Loucy (cell line): ENCODE measurements at regions not wholly inside any gene's neighbourhood (a gene's known extent, or its start where the extent isn't known, plus 50 kb on each side); places are given as distances from the start of the nearest gene placed in this dataset.

ENCODE experiments used
- H2AFZ ChIP-seq: fragments of 200-600 bp; sonication (generic); 2 replicates; pipeline ENCODE4 v1.6.0; 2016; ENCODE audit warnings: antibody characterized with exemption, mild to moderate bottlenecking, low read length, moderate library complexity
- H3F3A ChIP-seq: fragments of 200-600 bp; 2 replicates; pipeline ENCODE4 v1.6.0; 2016; ENCODE audit warnings: antibody characterized with exemption, low read depth, mild to moderate bottlenecking
- H3K27me3 ChIP-seq: fragments of 200-600 bp; sonication (generic); 2 replicates; pipeline ENCODE4 v1.6.1; 2014; ENCODE audit warnings: low read length, mild to moderate bottlenecking; ENCODE audit not compliant: insufficient read depth, poor library complexity, severe bottlenecking
- H3K36me3 ChIP-seq: fragments of 200-600 bp; sonication (generic); 2 replicates; pipeline ENCODE4 v1.6.1; 2016; ENCODE audit warnings: low read length; ENCODE audit not compliant: insufficient read depth
- H3K4me1 ChIP-seq: fragments of 200-600 bp; sonication (generic); 2 replicates; pipeline ENCODE4 v1.5.1; 2014; ENCODE audit warnings: low read length, mild to moderate bottlenecking; ENCODE audit not compliant: insufficient read depth, poor library complexity, severe bottlenecking
- H3K4me2 ChIP-seq: fragments of 200-600 bp; sonication (generic); 2 replicates; pipeline ENCODE4 v1.6.0; 2014; ENCODE audit warnings: antibody characterized with exemption, low read length, low read depth, mild to moderate bottlenecking; ENCODE audit not compliant: poor library complexity, severe bottlenecking
- H3K4me3 ChIP-seq: fragments of 200-600 bp; sonication (generic); 2 replicates; pipeline ENCODE4 v1.5.1; 2014; ENCODE audit warnings: low read length, mild to moderate bottlenecking, mixed read lengths; ENCODE audit not compliant: poor library complexity, severe bottlenecking
- H3K79me2 ChIP-seq: fragments of 200-600 bp; sonication (generic); 2 replicates; pipeline ENCODE4 v1.6.1; 2014; ENCODE audit warnings: low read length; ENCODE audit not compliant: insufficient read depth
- H3K9ac ChIP-seq: fragments of 200-600 bp; sonication (generic); 2 replicates; pipeline ENCODE4 v1.6.0; 2014; ENCODE audit warnings: mild to moderate bottlenecking, low read depth, low read length, moderate library complexity; ENCODE audit not compliant: poor library complexity, severe bottlenecking
- H3K9me2 ChIP-seq: fragments of 200-600 bp; sonication (generic); replicated peaks from 2 replicates; pipeline ENCODE4 v1.6.1; 2016; ENCODE audit warnings: low read depth, low read length, mixed read lengths
- H3K9me3 ChIP-seq: fragments of 200-600 bp; sonication (generic); 2 replicates; pipeline ENCODE4 v1.6.1; 2014; ENCODE audit warnings: mild to moderate bottlenecking, antibody characterized with exemption, low read length, low read depth; ENCODE audit not compliant: insufficient read depth
- H4K20me1 ChIP-seq: fragments of 200-600 bp; sonication (generic); 2 replicates; pipeline ENCODE4 v1.6.0; 2014; ENCODE audit warnings: antibody characterized with exemption, low read length, mild to moderate bottlenecking; ENCODE audit not compliant: insufficient read depth, poor library complexity, severe bottlenecking
- CTCF ChIP-seq: fragments of 200-600 bp; sonication (generic); conservative IDR thresholded peaks from 2 replicates; pipeline ENCODE4 v1.5.1; 2014; ENCODE audit warnings: mild to moderate bottlenecking, antibody characterized with exemption, low read length
- EZH2phosphoT487 ChIP-seq: fragments of 200-600 bp; IDR thresholded peaks from 2 replicates; pipeline ENCODE4 v1.6.1; 2018; ENCODE audit warnings: antibody characterized with exemption, mild to moderate bottlenecking, moderate library complexity, borderline replicate concordance

DNA sequence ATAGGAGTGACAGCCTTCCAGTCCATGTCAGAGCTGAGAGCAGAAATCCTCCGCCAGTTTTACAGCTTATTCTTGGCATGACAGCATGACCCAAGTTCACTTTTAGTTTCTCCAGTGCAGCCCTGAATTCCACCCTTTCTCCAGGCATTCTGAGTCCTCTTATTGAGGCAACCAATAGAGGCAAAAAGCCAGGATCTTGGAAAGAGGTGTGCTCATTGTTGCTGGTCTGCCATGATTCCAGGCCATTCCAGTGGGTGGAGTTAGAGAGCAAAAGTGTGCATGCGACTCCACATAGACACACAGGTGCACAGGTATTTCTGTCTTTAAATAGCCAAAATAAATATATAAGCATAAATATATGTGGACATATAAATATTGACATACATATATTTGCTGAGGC lies 224.7 kb upstream of the ADARB2 start:
- Histone ChIP-seq H3F3A (no peaks in the 10 kb centered on the region), H3K9me2 (no peaks in the 10 kb centered on the region), H2AFZ (no peak overlapping the region), H3K4me1 (peaks cover 12% of the 10 kb centered on the region), H3K4me3 (no peak overlapping the region), H3K9me3 (no peaks in the 10 kb centered on the region), H4K20me1 (no peaks in the 10 kb centered on the region), H3K9ac (no peak overlapping the region), H3K27me3 (no peaks in the 10 kb centered on the region), H3K79me2 (no peaks in the 10 kb centered on the region), H3K36me3 (no peaks in the 10 kb centered on the region), H3K4me2 (no peak overlapping the region)
- TF ChIP-seq CTCF: peak; percentile 49
- no peak for TF ChIP-seq EZH2phosphoT487

DNA sequence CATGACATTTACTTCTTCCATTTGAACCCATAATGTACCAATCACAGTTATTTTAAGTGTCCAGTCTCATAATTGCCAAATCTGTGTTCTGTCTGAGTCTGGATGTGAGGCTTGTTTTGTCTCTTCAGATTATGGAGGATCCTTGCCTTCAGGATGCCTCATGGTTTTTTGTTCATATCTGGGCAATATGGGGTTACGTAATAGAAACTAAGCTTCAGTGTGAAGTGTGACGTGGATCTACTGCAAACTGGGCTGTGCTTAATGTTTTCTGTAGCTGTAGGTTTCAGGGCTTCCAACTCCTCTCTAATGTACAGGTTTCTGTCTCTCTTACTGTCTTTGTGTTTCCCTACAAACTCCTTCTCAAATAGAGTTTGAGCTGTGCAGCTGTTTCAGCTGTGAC lies 223.7 kb upstream of the ADARB2 start:
- Histone ChIP-seq H3F3A (no peaks in the 10 kb centered on the region), H3K27me3 (no peaks in the 10 kb centered on the region), H3K79me2 (no peaks in the 10 kb centered on the region), H3K4me1 (peaks cover 22% of the 10 kb centered on the region), H3K9me2 (no peaks in the 10 kb centered on the region), H3K4me3 (no peak overlapping the region), H3K9ac (no peak overlapping the region), H3K9me3 (no peaks in the 10 kb centered on the region), H2AFZ (no peak overlapping the region), H4K20me1 (no peaks in the 10 kb centered on the region), H3K36me3 (no peaks in the 10 kb centered on the region), H3K4me2 (no peak overlapping the region)
- no peak for TF ChIP-seq CTCF
- no peak for TF ChIP-seq EZH2phosphoT487

GRCh38 chr10:1957057-1957456 lies 219.7 kb upstream of the ADARB2 start:
- H3K9ac ChIP-seq: no peak overlapping the region
- no peaks in the 10 kb centered on the region for H3K27me3 ChIP-seq
- TF ChIP-seq CTCF: no peak
- no peak for TF ChIP-seq EZH2phosphoT487
- H3K79me2 ChIP-seq: no peaks in the 10 kb centered on the region
- H3K9me3 ChIP-seq: no peaks in the 10 kb centered on the region
- peak overlapping the region; percentile 29 for H3K4me3 ChIP-seq
- H4K20me1 ChIP-seq: no peaks in the 10 kb centered on the region
- H3K4me2 ChIP-seq: peak overlapping the region; percentile 67
- H3K9me2 ChIP-seq: no peaks in the 10 kb centered on the region
- H3K4me1 ChIP-seq: peaks cover 24% of the 10 kb centered on the region
- H3K36me3 ChIP-seq: no peaks in the 10 kb centered on the region
- no peaks in the 10 kb centered on the region for H3F3A ChIP-seq
- peak overlapping the region; percentile 9; the same call in 1 of the 2 replicates for H2AFZ ChIP-seq
